GM12878 (cell line): ENCODE measurements at regions not wholly inside any gene's neighbourhood (a gene's known extent, or its start where the extent isn't known, plus 50 kb on each side); places are given as distances from the start of the nearest gene placed in this dataset.

Experiments
- ASH2L ChIP-seq: fragments of 300-600, 200-600 bp; sonication (generic); IDR thresholded peaks from 2 replicates; pipeline ENCODE4 v1.6.1; 2017; ENCODE audit warnings: low read depth, mild to moderate bottlenecking, borderline replicate concordance
- ATF7 ChIP-seq: fragments of 450-650 bp; IDR thresholded peaks from 2 replicates; pipeline ENCODE4 v1.6.1; 2016; ENCODE audit warnings: low read depth, mild to moderate bottlenecking
- BCLAF1 ChIP-seq: fragments of 450-650 bp; IDR thresholded peaks from 2 replicates; pipeline ENCODE4 v1.6.1; 2017; ENCODE audit warnings: antibody characterized with exemption, mild to moderate bottlenecking, moderate library complexity
- CBFB ChIP-seq: IDR thresholded peaks from 2 replicates; pipeline ENCODE4 v1.6.1; 2016; ENCODE audit warnings: antibody characterized with exemption, low read depth
- CREM ChIP-seq: IDR thresholded peaks from 2 replicates; pipeline ENCODE4 v1.6.1; 2014; ENCODE audit warnings: antibody characterized with exemption, low read depth
- E2F8 ChIP-seq: fragments of 450-650 bp; IDR thresholded peaks from 2 replicates; pipeline ENCODE4 v1.6.1; 2018; ENCODE audit warnings: mild to moderate bottlenecking, low read depth, moderate library complexity; ENCODE audit not compliant: partially characterized antibody
- GABPA ChIP-seq: IDR thresholded peaks from 2 replicates; pipeline ENCODE4 v1.6.1; 2014; ENCODE audit warnings: antibody characterized with exemption, low read depth, mild to moderate bottlenecking, inconsistent platforms
- IKZF1 ChIP-seq: fragments of 450-650 bp; conservative IDR thresholded peaks from 2 replicates; pipeline ENCODE4 v1.6.1; 2017; ENCODE audit warnings: antibody characterized with exemption, mild to moderate bottlenecking
- IRF4 ChIP-seq: IDR thresholded peaks from 2 replicates; pipeline ENCODE4 v1.6.1; 2011; ENCODE audit warnings: low read depth, low read length
- JUNB ChIP-seq: IDR thresholded peaks from 2 replicates; pipeline ENCODE4 v1.6.1; 2016; ENCODE audit warnings: antibody characterized with exemption, mild to moderate bottlenecking
- KLF5 ChIP-seq: fragments of 450-650 bp; IDR thresholded peaks from 2 replicates; pipeline ENCODE4 v1.6.1; 2014; ENCODE audit warnings: mild to moderate bottlenecking; ENCODE audit not compliant: partially characterized antibody
- MAX ChIP-seq: IDR thresholded peaks from 2 replicates; pipeline ENCODE4 v1.6.1; 2012; ENCODE audit warnings: low read depth, low read length, improper control_type of control experiment
- MLLT1 ChIP-seq: fragments of 450-650 bp; IDR thresholded peaks from 2 replicates; pipeline ENCODE4 v1.6.1; 2016; ENCODE audit warnings: mild to moderate bottlenecking
- PML ChIP-seq: IDR thresholded peaks from 2 replicates; pipeline ENCODE4 v1.6.1; 2012; ENCODE audit warnings: low read length, inconsistent platforms
- POLR2AphosphoS2 ChIP-seq: IDR thresholded peaks from 2 replicates; pipeline ENCODE4 v1.6.1; 2011; ENCODE audit warnings: low read depth, mild to moderate bottlenecking, low read length, improper control_type of control experiment, moderate library complexity
- RAD51 ChIP-seq: fragments of 450-650 bp; IDR thresholded peaks from 2 replicates; pipeline ENCODE4 v1.6.1; 2016; ENCODE audit warnings: moderate library complexity, mild to moderate bottlenecking, inconsistent platforms
- RB1 ChIP-seq: fragments of 450-650 bp; formaldehyde crosslinking; IDR thresholded peaks from 2 replicates; pipeline ENCODE4 v1.6.1; 2017; ENCODE audit warnings: mild to moderate bottlenecking, borderline replicate concordance
- RELB ChIP-seq: fragments of 450-650 bp; IDR thresholded peaks from 2 replicates; pipeline ENCODE4 v1.6.1; 2017; ENCODE audit warnings: low read depth, mild to moderate bottlenecking, moderate library complexity
- RUNX3 ChIP-seq: IDR thresholded peaks from 2 replicates; pipeline ENCODE4 v1.6.1; 2012; ENCODE audit warnings: low read length, inconsistent platforms
- SPI1 ChIP-seq: IDR thresholded peaks from 2 replicates; pipeline ENCODE4 v1.6.1; 2011; ENCODE audit warnings: low read depth, mild to moderate bottlenecking, low read length, moderate library complexity, borderline replicate concordance; ENCODE audit not compliant: insufficient read depth
- STAT3 ChIP-seq: IDR thresholded peaks from 2 replicates; pipeline ENCODE4 v1.6.1; 2011; ENCODE audit warnings: low read depth, low read length, improper control_type of control experiment
- WRNIP1 ChIP-seq: IDR thresholded peaks from 2 replicates; pipeline ENCODE4 v1.6.1; 2011; ENCODE audit warnings: low read depth, low read length, improper control_type of control experiment, borderline replicate concordance
- YY1 ChIP-seq: IDR thresholded peaks from 2 replicates; pipeline ENCODE4 v1.6.1; 2011; ENCODE audit warnings: low read depth, mild to moderate bottlenecking, low read length
- ZNF217 ChIP-seq: fragments of 450-650 bp; IDR thresholded peaks from 2 replicates; pipeline ENCODE4 v1.6.1; 2017; ENCODE audit warnings: antibody characterized with exemption, mild to moderate bottlenecking

GRCh38 chr6:87807475-87807874 lies 105.4 kb upstream of the AKIRIN2 start (continued):
- TF ChIP-seq MLLT1, result no peak
- TF ChIP-seq JUNB, result peak; percentile 28; the same call in 1 of the 2 replicates
- TF ChIP-seq PML, result 0 out of 2 replicates have a peak, but pooled peaks have one; percentile 13
- no peak for TF ChIP-seq ASH2L
- peak; percentile 74 for TF ChIP-seq IKZF1
- TF ChIP-seq STAT3, result no peak
- peak; percentile 44; the same call in 1 of the 2 replicates for TF ChIP-seq CREM
- TF ChIP-seq ZNF217, result 0 out of 2 replicates have a peak, but pooled peaks have one; percentile 2
- peak; percentile 22; the same call in 1 of the 2 replicates for TF ChIP-seq SPI1
- no peak for TF ChIP-seq E2F8
- TF ChIP-seq POLR2AphosphoS2, result no peak
- TF ChIP-seq BCLAF1, result no peak
- TF ChIP-seq ATF7, result 0 out of 2 replicates have a peak, but pooled peaks have one; percentile 19
- no peak for TF ChIP-seq CBFB
- no peak for TF ChIP-seq YY1
- TF ChIP-seq RUNX3, result peak; percentile 58
- no peak for TF ChIP-seq MAX
- TF ChIP-seq WRNIP1, result no peak
- no peak for TF ChIP-seq RAD51
- no peak for TF ChIP-seq GABPA
- peak; percentile 34; the same call in 1 of the 2 replicates for TF ChIP-seq IRF4
- TF ChIP-seq KLF5, result no peak
- TF ChIP-seq RB1, result no peak
- peak; percentile 67; the same call in 1 of the 2 replicates for TF ChIP-seq RELB
